SK-N-MC (cell line): ENCODE measurements at regions not wholly inside any gene's neighbourhood (a gene's known extent, or its start where the extent isn't known, plus 50 kb on each side); places are given as distances from the start of the nearest gene placed in this dataset.

Source experiments
- EZH2 ChIP-seq: fragments of 200-600 bp; sonication (generic); IDR thresholded peaks from one replicate; pipeline ENCODE4 v1.6.1; 2017; ENCODE audit warnings: antibody characterized with exemption
- FOXP2 ChIP-seq: optimal IDR thresholded peaks from 2 replicates; pipeline ENCODE3; 2011; ENCODE audit warnings: mild to moderate bottlenecking, moderate library complexity; ENCODE audit not compliant: insufficient read depth; ENCODE audit errors: extremely low read length, control extremely low read depth
- POLR2AphosphoS5 ChIP-seq: IDR thresholded peaks from 2 replicates; pipeline ENCODE4 v1.6.1; 2012; ENCODE audit warnings: mild to moderate bottlenecking, low read depth, low read length, borderline replicate concordance

DNA sequence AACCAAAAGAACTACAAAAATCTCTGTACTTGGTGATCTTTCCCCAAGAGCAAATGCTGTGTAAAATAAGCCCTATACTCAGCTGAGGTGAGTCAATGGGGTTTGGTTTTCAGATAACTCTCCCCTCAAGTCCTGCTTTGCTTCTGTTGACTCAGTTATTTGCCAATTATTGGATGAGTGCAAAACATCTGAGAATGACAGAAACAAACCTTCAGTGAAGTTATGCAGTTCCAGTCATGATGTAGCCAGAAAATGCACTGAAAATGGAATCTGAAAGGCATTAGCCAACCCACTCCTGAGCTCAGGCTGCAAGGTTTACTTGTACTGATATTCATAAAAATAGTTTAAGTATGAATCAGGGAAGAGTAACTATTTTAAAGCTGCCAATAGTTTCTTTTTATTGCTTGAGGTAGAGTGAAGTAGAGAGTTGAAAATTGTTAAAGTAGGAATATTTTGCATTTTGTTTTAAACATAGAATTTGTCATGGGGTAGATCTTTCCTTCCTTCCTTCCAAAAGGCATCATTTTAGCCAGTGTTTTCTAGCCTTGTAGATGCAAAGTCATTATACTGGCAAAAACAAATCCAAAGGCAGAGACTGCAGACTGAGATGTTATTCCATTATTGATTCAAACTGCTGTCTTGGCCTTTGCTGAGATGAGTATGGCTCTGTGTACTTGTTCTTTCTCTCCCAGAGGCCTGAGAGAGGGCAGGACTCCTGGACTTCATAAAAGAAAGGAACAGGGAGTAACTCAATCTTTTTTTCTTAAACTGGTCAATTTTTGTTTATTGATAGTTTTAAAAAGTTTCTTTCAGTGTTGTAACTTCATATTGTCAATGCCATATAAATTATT, 215.3 kb downstream of the RND3 start:
- TF ChIP-seq POLR2AphosphoS5: no peak
- TF ChIP-seq EZH2: no peak
- TF ChIP-seq FOXP2: no peak
